ENCODE measurements at regions not wholly inside any gene's neighbourhood (a gene's known extent, or its start where the extent isn't known, plus 50 kb on each side); places are given as distances from the start of the nearest gene placed in this dataset.

DNA sequence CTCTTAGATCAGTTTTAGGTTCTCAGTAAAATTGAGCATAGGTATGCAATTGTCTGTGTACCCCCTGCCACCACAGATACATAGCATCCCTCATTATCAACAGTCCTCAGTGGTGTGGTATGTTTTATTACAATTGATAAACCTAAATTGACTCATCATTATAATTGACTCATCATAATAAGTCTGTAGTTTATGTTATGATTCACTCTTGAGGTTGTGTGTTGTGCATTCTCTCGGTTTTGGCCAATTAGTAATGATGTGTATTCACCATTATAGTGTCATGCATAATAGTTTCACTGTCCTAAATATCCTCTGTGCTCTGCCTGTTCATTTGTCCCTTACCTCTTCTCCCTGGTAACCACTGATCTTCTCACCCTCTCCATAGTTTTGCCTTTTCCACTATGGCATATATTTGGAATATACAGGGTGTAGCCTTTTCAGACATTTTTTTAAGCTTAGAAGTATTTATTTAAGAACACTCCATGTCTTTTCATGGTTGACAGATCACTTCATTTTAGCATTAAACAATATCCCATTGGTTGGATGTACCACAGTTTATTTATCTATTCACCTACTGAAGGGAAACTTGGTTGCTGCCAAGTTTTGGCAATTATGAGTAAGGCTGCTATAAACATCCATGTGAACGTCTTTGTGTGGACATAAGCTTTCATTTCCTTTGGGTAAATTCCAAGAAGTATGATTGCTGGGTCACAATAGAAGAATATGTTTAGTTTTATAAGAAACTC, 1620.6 kb upstream of the MIR17HG start:
- TF ChIP-seq CTCF (IDR thresholded peaks at IDR 0.05) (no peak), POLR2A (IDR thresholded peaks at IDR 0.05) (no peak)
